KMS-11 (cell line): ENCODE measurements at regions not wholly inside any gene's neighbourhood (a gene's known extent, or its start where the extent isn't known, plus 50 kb on each side); places are given as distances from the start of the nearest gene placed in this dataset.

Experiments used
- H2AFZ ChIP-seq: fragments of 200-600 bp; sonication (generic); 2 replicates; pipeline ENCODE4 v1.6.1; 2016; ENCODE audit warnings: antibody characterized with exemption, mixed run types, low read depth
- H3K27ac ChIP-seq: fragments of 200-600 bp; sonication (generic); 2 replicates; pipeline ENCODE4 v1.6.1; 2016; ENCODE audit warnings: mild to moderate bottlenecking, mixed run types
- H3K27me3 ChIP-seq: fragments of 200-600 bp; sonication (generic); 2 replicates; pipeline ENCODE4 v1.6.1; 2017; ENCODE audit warnings: mild to moderate bottlenecking, low read depth, mixed run types, moderate library complexity; ENCODE audit not compliant: insufficient read depth
- H3K36me3 ChIP-seq: fragments of 200-600 bp; sonication (generic); 2 replicates; pipeline ENCODE4 v1.6.1; 2017; ENCODE audit warnings: mild to moderate bottlenecking, mixed run types; ENCODE audit not compliant: insufficient read depth
- H3K4me1 ChIP-seq: fragments of 200-600 bp; sonication (generic); 2 replicates; pipeline ENCODE4 v1.6.1; 2016; ENCODE audit warnings: mild to moderate bottlenecking, low read depth, mixed run types; ENCODE audit not compliant: poor library complexity, severe bottlenecking
- H3K4me2 ChIP-seq: fragments of 200-600 bp; sonication (generic); 2 replicates; pipeline ENCODE4 v1.7.0; 2016; ENCODE audit warnings: mild to moderate bottlenecking, mixed run types
- H3K4me3 ChIP-seq: fragments of 200-600 bp; sonication (generic); IDR thresholded peaks from 2 replicates; pipeline ENCODE4 v1.6.1; 2017; ENCODE audit warnings: low read depth, low read length, mixed read lengths; ENCODE audit not compliant: insufficient read depth
- H3K79me2 ChIP-seq: fragments of 200-600 bp; sonication (generic); 2 replicates; pipeline ENCODE4 v1.6.1; 2016; ENCODE audit warnings: low read depth, mixed run types; ENCODE audit not compliant: insufficient read depth
- H3K9ac ChIP-seq: fragments of 200-600 bp; sonication (generic); 2 replicates; pipeline ENCODE4 v1.6.1; 2016; ENCODE audit warnings: mild to moderate bottlenecking, mixed run types
- H4K20me1 ChIP-seq: fragments of 200-600 bp; sonication (generic); 2 replicates; pipeline ENCODE4 v1.6.1; 2016; ENCODE audit warnings: mild to moderate bottlenecking, mixed run types; ENCODE audit not compliant: insufficient read depth
- CTCF ChIP-seq: fragments of 200-600 bp; sonication (generic); conservative IDR thresholded peaks from 2 replicates; pipeline ENCODE4 v1.6.1; 2017; ENCODE audit warnings: low read depth, mild to moderate bottlenecking, antibody characterized with exemption, low read length, moderate library complexity, mixed read lengths

DNA sequence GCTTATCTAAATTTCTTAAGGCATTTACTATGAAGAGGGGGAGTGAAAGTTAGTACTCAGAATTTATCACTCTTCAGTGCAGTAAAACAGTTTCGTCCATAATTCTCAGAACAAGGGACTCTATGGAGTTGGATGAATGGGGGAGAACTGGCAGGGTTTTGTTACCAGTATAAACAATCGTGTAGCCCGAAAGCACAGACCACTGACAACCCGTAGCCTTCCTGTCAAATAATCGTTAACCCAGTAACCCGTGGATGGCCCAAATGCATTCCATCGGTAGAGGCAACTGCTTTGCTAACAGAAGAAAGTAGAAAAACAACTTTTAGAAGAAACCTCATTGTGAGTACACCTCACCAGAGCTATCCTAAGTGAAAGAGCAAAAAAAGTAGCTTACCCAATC, 583.9 kb downstream of the NXPH1 start:
- Histone ChIP-seq H3K27ac (no peak overlapping the region), H3K9ac (no peak overlapping the region), H3K36me3 (no peaks in the 10 kb centered on the region), H3K4me3 (no peak overlapping the region), H3K79me2 (no peaks in the 10 kb centered on the region), H3K4me2 (no peak overlapping the region), H3K4me1 (no peaks in the 10 kb centered on the region), H2AFZ (no peak overlapping the region), H3K27me3 (no peaks in the 10 kb centered on the region), H4K20me1 (no peaks in the 10 kb centered on the region)
- TF ChIP-seq CTCF, result no peak

DNA sequence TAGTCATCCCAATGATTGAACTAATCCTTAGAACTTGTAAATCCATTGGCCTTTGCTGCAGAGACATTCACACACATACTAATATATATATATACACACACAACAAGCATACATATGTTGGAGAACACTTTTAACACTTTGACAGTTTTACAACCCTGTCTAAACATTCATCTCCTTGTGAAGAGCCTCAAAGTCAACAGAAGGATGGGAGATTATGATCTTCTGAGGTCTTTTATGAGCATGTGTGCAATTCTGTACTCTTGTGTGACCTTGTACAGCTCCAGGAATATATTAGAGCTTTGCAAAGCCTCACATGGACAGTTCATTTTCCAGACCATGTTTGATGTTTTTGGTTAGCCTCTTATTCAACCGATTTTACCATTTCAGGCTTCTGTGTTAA, 589.0 kb downstream of the NXPH1 start:
- H2AFZ ChIP-seq, result no peak overlapping the region
- H3K4me3 ChIP-seq, result no peak overlapping the region
- no peaks in the 10 kb centered on the region for H3K36me3 ChIP-seq
- H3K4me1 ChIP-seq, result peaks cover 8% of the 10 kb centered on the region
- no peak for TF ChIP-seq CTCF
- H4K20me1 ChIP-seq, result no peaks in the 10 kb centered on the region
- H3K27me3 ChIP-seq, result no peaks in the 10 kb centered on the region
- no peaks in the 10 kb centered on the region for H3K79me2 ChIP-seq
- H3K4me2 ChIP-seq, result no peak overlapping the region
- no peak overlapping the region for H3K27ac ChIP-seq
- no peak overlapping the region for H3K9ac ChIP-seq

DNA sequence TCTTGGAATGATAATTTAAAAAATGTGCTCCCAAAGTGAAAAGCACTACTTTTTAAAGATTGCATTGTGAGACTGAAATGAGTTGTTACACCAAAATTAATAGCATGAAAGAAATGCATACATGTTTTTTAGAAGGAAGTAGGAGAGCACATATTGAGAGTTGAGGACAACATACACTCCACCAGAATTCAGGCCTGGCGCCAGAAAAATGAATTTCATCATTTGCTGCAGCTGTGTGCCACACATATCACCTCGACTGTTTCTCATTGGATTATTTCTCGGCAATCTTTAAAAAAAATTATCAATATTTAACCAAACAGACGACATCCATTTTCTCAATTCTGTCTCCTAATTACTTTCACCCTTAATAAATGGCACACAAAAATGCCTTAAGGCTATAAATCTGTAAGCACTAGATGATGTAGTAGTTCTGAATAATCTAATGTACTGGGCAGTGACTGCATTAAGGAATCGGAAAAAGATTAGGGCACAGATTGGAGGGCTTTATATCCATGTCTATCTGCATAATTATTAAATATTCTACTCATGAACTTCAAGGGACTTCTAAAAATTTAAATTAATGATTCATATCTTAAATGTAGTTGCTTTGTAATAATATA, 590.4 kb downstream of the NXPH1 start:
- no peak overlapping the region for H3K4me3 ChIP-seq
- no peak for TF ChIP-seq CTCF
- H3K9ac ChIP-seq, result no peak overlapping the region
- H3K4me2 ChIP-seq, result no peak overlapping the region
- H3K27ac ChIP-seq, result no peak overlapping the region
- no peaks in the 10 kb centered on the region for H3K36me3 ChIP-seq
- no peak overlapping the region for H2AFZ ChIP-seq
- peaks cover 22% of the 10 kb centered on the region for H3K4me1 ChIP-seq
- no peaks in the 10 kb centered on the region for H3K27me3 ChIP-seq
- no peaks in the 10 kb centered on the region for H3K79me2 ChIP-seq
- H4K20me1 ChIP-seq, result no peaks in the 10 kb centered on the region

- H3K27me3 ChIP-seq, result no peaks in the 10 kb centered on the region
- no peak overlapping the region for H3K4me2 ChIP-seq
- H3K4me3 ChIP-seq, result no peak overlapping the region
- H3K9ac ChIP-seq, result no peak overlapping the region
- no peak for TF ChIP-seq CTCF
- H3K36me3 ChIP-seq, result no peaks in the 10 kb centered on the region
- no peak overlapping the region for H3K27ac ChIP-seq
- peaks cover 23% of the 10 kb centered on the region for H3K4me1 ChIP-seq
- no peaks in the 10 kb centered on the region for H3K79me2 ChIP-seq
- H4K20me1 ChIP-seq, result no peaks in the 10 kb centered on the region
- no peak overlapping the region for H2AFZ ChIP-seq
Measured at GRCh38 chr7:9026121-9026520, 592.7 kb downstream of the NXPH1 start.
